NCI-H526 (cell line): ENCODE measurements at regions not wholly inside any gene's neighbourhood (a gene's known extent, or its start where the extent isn't known, plus 50 kb on each side); places are given as distances from the start of the nearest gene placed in this dataset.
A peak's percentile ranks its signal among the peaks of the same experiment; 100 is the strongest.

Experiments
- DNase-seq, 2 experiments: peaks; one replicate each; lab custom pipeline; 2025; lab: John Stamatoyannopoulos, UW

GRCh38 chr5:125327676-125328075, 581.2 kb upstream of the ZNF608 start:
- DNase-seq: peak in 1 of 2 experiments; percentile 0

GRCh38 chr5:125331987-125332598, 585.7 kb upstream of the ZNF608 start:
- DNase-seq: no peak

- DNase-seq: no peak
These were observed 587.0 kb upstream of the ZNF608 start for GRCh38 chr5:125333416-125333815.

- DNase-seq: no peak
These were observed 590.0 kb upstream of the ZNF608 start for GRCh38 chr5:125336401-125336800.

GRCh38 chr5:125337294-125337693, 590.9 kb upstream of the ZNF608 start:
- DNase-seq: no peak

- DNase-seq: peak; percentile 24 to 54
These were observed 592.2 kb upstream of the ZNF608 start for GRCh38 chr5:125338440-125339174.

- DNase-seq: no peak
These were observed 595.0 kb upstream of the ZNF608 start for GRCh38 chr5:125341436-125341835.

- DNase-seq: no peak
These were observed 596.6 kb upstream of the ZNF608 start for GRCh38 chr5:125343015-125343414.

GRCh38 chr5:125346316-125346715, 599.9 kb upstream of the ZNF608 start:
- no peak for DNase-seq

GRCh38 chr5:125348221-125348692, 601.8 kb upstream of the ZNF608 start:
- DNase-seq: no peak

GRCh38 chr5:125348936-125349831, 602.7 kb upstream of the ZNF608 start:
- no peak for DNase-seq

GRCh38 chr5:125357660-125358059, 611.2 kb upstream of the ZNF608 start:
- no peak for DNase-seq

- no peak for DNase-seq
These were observed 619.3 kb upstream of the ZNF608 start for GRCh38 chr5:125365747-125366146.

GRCh38 chr5:125367702-125368101, 621.3 kb upstream of the ZNF608 start:
- no peak for DNase-seq

- peak; percentile 26 to 34 for DNase-seq
These were observed 624.2 kb upstream of the ZNF608 start for GRCh38 chr5:125370461-125371205.

- DNase-seq: no peak
These were observed 626.5 kb upstream of the ZNF608 start for GRCh38 chr5:125372694-125373631.

GRCh38 chr5:125375143-125375542, 628.7 kb upstream of the ZNF608 start:
- peak in 1 of 2 experiments; percentile 7 for DNase-seq

GRCh38 chr5:125376059-125376641, 629.7 kb upstream of the ZNF608 start:
- DNase-seq: peak; percentile 17 to 49

- no peak for DNase-seq
These were observed 630.7 kb upstream of the ZNF608 start for GRCh38 chr5:125377141-125377540.

- no peak for DNase-seq
These were observed 634.9 kb upstream of the ZNF608 start for GRCh38 chr5:125381290-125381689.
